Progenitor cell of endocrine pancreas (in vitro differentiated cells): ENCODE measurements at regions not wholly inside any gene's neighbourhood (a gene's known extent, or its start where the extent isn't known, plus 50 kb on each side); places are given as distances from the start of the nearest gene placed in this dataset.
"Not testable (repeated sequence)": the region's sequence is repeated elsewhere in the genome, so short reads cannot be mapped to it uniquely, and the experiment has no call there.

Experiments
- DNase-seq: peaks from one replicate; pipeline ENCODE4 v3.0.0; 2021; ENCODE audit warnings: low spot score; ENCODE audit not compliant: unreplicated experiment
- H3K27ac Mint-ChIP-seq: 2 replicates; pipeline ENCODE4 v1.8.0; 2021; ENCODE audit warnings: mild to moderate bottlenecking, moderate library complexity, mixed read lengths
- H3K27me3 Mint-ChIP-seq: 2 replicates; pipeline ENCODE4 v1.8.0; 2021; ENCODE audit warnings: mixed read lengths
- H3K36me3 Mint-ChIP-seq: 2 replicates; pipeline ENCODE4 v1.8.0; 2022; ENCODE audit warnings: mixed read lengths; ENCODE audit not compliant: insufficient read depth
- H3K4me1 Mint-ChIP-seq: 2 replicates; pipeline ENCODE4 v1.8.0; 2021; ENCODE audit warnings: low read depth, mixed read lengths
- H3K4me3 Mint-ChIP-seq: 2 replicates; pipeline ENCODE4 v1.8.0; 2021; ENCODE audit warnings: low read depth, mild to moderate bottlenecking, moderate library complexity, mixed read lengths
- H3K9me3 Mint-ChIP-seq: 2 replicates; pipeline ENCODE4 v1.8.0; 2021; ENCODE audit warnings: low read depth, mixed read lengths
- TF ChIP-seq, protein P1 (sequence below): fragments of 200-600 bp; sonication (generic); IDR thresholded peaks from one replicate; pipeline ENCODE4 v1.5.0; 2021; ENCODE audit warnings: antibody characterized with exemption, mild to moderate bottlenecking; ENCODE audit not compliant: unreplicated experiment

DNA sequence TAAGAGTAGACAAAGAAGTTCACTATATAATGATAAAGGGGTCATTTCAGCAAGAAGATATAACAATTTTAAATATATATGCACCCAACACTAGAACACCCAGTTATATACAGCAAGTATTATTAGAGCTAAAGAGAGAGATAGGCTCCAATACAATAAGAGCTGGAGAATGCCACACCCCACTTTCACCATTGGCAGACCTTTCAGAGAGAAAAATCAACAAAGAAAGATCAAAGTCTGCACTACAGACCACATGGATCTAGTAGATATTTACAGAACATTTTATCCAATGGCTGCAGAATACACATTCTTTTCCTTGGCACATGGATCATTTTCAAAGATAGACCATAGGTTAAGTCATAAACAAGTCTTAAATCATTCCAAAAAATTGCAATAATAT lies 479.7 kb upstream of the DIAPH2 start:
- H3K36me3 Mint-ChIP-seq: no peaks in the 10 kb centered on the region
- no peak overlapping the region for H3K27ac Mint-ChIP-seq
- peaks cover 23% of the 10 kb centered on the region for H3K9me3 Mint-ChIP-seq
- no peaks in the 10 kb centered on the region for H3K4me1 Mint-ChIP-seq
- no peak for DNase-seq
- no peak overlapping the region for H3K4me3 Mint-ChIP-seq
- H3K27me3 Mint-ChIP-seq: no peaks in the 10 kb centered on the region
- TF ChIP-seq, protein P1, sequence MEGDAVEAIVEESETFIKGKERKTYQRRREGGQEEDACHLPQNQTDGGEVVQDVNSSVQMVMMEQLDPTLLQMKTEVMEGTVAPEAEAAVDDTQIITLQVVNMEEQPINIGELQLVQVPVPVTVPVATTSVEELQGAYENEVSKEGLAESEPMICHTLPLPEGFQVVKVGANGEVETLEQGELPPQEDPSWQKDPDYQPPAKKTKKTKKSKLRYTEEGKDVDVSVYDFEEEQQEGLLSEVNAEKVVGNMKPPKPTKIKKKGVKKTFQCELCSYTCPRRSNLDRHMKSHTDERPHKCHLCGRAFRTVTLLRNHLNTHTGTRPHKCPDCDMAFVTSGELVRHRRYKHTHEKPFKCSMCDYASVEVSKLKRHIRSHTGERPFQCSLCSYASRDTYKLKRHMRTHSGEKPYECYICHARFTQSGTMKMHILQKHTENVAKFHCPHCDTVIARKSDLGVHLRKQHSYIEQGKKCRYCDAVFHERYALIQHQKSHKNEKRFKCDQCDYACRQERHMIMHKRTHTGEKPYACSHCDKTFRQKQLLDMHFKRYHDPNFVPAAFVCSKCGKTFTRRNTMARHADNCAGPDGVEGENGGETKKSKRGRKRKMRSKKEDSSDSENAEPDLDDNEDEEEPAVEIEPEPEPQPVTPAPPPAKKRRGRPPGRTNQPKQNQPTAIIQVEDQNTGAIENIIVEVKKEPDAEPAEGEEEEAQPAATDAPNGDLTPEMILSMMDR: no peak

- Mint-ChIP-seq H3K9me3 (peaks cover 24% of the 10 kb centered on the region), H3K4me1 (no peaks in the 10 kb centered on the region), H3K27me3 (no peaks in the 10 kb centered on the region), H3K27ac (no peak overlapping the region), H3K4me3 (no peak overlapping the region), H3K36me3 (no peaks in the 10 kb centered on the region)
- DNase-seq: no peak
- TF ChIP-seq, protein P1: no peak
These were observed 472.7 kb upstream of the DIAPH2 start for GRCh38 chrX:96211953-96212352.

- H3K9me3 Mint-ChIP-seq: peaks cover 35% of the 10 kb centered on the region
- H3K4me1 Mint-ChIP-seq, H3K4me3 Mint-ChIP-seq, H3K36me3 Mint-ChIP-seq, H3K27ac Mint-ChIP-seq, DNase-seq, H3K27me3 Mint-ChIP-seq: not testable (repeated sequence)
These were observed 470.0 kb upstream of the DIAPH2 start for GRCh38 chrX:96214681-96215080.

DNA sequence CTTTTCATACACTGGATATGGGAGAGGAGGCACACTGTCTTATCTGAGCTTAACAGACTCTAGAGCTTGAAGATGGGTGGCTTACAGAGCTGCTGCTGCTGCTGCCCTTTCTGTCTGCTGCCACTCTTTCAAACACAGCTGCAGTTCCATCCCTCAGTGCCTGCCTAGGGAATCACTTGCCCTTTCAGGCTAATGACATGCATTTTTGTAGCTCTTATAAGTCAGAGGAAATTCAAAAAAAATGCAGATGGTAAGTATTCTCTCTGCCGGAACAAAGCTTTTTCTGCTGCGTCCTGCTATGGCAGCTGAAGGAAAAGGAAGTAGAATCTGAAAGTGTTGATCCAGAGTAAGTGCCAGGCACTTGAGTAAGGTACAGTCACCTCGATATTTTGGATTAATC lies 460.4 kb upstream of the DIAPH2 start:
- DNase-seq: no peak
- TF ChIP-seq, protein P1: no peak
- no peak overlapping the region for H3K27ac Mint-ChIP-seq
- H3K4me1 Mint-ChIP-seq: no peaks in the 10 kb centered on the region
- no peaks in the 10 kb centered on the region for H3K27me3 Mint-ChIP-seq
- peaks cover 16% of the 10 kb centered on the region for H3K9me3 Mint-ChIP-seq
- no peak overlapping the region for H3K4me3 Mint-ChIP-seq
- H3K36me3 Mint-ChIP-seq: peaks cover 3% of the 10 kb centered on the region

DNA sequence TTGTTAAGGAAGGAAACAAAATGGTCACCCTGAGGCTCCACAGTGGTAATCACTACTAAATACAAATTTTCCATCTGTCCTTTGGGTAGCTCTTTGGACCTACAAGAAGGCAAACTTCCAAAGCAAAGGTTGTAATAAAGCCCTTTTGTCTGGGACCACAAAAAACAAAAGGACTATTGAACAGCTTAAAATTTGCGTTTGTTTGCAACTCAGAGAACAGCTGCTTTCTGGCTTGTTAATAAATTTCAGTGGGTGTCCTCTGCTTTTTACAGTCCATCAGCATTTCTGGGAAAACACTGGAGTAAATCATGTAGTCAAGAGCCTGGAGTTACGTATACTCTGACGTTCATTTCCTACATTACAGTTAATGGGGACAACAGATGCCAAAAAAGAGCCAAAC lies 439.7 kb upstream of the DIAPH2 start:
- H3K27me3 Mint-ChIP-seq: no peaks in the 10 kb centered on the region
- H3K36me3 Mint-ChIP-seq: no peaks in the 10 kb centered on the region
- TF ChIP-seq, protein P1: no peak
- H3K9me3 Mint-ChIP-seq: peaks cover 7% of the 10 kb centered on the region
- H3K4me3 Mint-ChIP-seq: no peak overlapping the region
- H3K27ac Mint-ChIP-seq: no peak overlapping the region
- DNase-seq: no peak
- H3K4me1 Mint-ChIP-seq: peaks cover 10% of the 10 kb centered on the region

GRCh38 chrX:96246436-96246835 lies 438.2 kb upstream of the DIAPH2 start:
- peaks cover 7% of the 10 kb centered on the region for H3K9me3 Mint-ChIP-seq
- no peak overlapping the region for H3K4me3 Mint-ChIP-seq
- H3K36me3 Mint-ChIP-seq: no peaks in the 10 kb centered on the region
- H3K27me3 Mint-ChIP-seq: no peaks in the 10 kb centered on the region
- H3K4me1 Mint-ChIP-seq: peaks cover 10% of the 10 kb centered on the region
- H3K27ac Mint-ChIP-seq: no peak overlapping the region
- TF ChIP-seq, protein P1: no peak
- no peak for DNase-seq
